ENCODE measurements at regions not wholly inside any gene's neighbourhood (a gene's known extent, or its start where the extent isn't known, plus 50 kb on each side); places are given as distances from the start of the nearest gene placed in this dataset.

- Histone ChIP-seq H3K27ac (ENCODE audit: low read depth in 2 of 2, low read length in 2 of 2) (no peak overlapping the region), H3K4me3 (ENCODE audit: low read length in 2 of 2) (no peak overlapping the region), H3K27me3 (ENCODE audit: control insufficient read depth in 2 of 2, insufficient read depth in 2 of 2, low read length in 2 of 2) (no peaks in the 10 kb centered on the region), H3K9me3 (ENCODE audit: control insufficient read depth in 2 of 2, low read length in 2 of 2) (no peaks in the 10 kb centered on the region), H3K9ac (ENCODE audit: low read depth in 1 of 2, low read length in 2 of 2) (no peak overlapping the region), H3K4me1 (ENCODE audit: control insufficient read depth in 2 of 2, insufficient read depth in 2 of 2, low read length in 2 of 2) (no peaks in the 10 kb centered on the region), H3K36me3 (ENCODE audit: control insufficient read depth in 2 of 2, insufficient read depth in 2 of 2, low read length in 2 of 2) (no peaks in the 10 kb centered on the region)
Observed at GRCh38 chr6:97449444-97449966, 166.5 kb upstream of the MMS22L start.

GRCh38 chr6:97450087-97450486 lies 167.1 kb upstream of the MMS22L start:
- Histone ChIP-seq H3K36me3 (ENCODE audit: control insufficient read depth in 2 of 2, insufficient read depth in 2 of 2, low read length in 2 of 2) (no peaks in the 10 kb centered on the region), H3K9ac (ENCODE audit: low read depth in 1 of 2, low read length in 2 of 2) (no peak overlapping the region), H3K27ac (ENCODE audit: low read depth in 2 of 2, low read length in 2 of 2) (no peak overlapping the region), H3K4me1 (ENCODE audit: control insufficient read depth in 2 of 2, insufficient read depth in 2 of 2, low read length in 2 of 2) (no peaks in the 10 kb centered on the region), H3K4me3 (ENCODE audit: low read length in 2 of 2) (no peak overlapping the region), H3K9me3 (ENCODE audit: control insufficient read depth in 2 of 2, low read length in 2 of 2) (no peaks in the 10 kb centered on the region), H3K27me3 (ENCODE audit: control insufficient read depth in 2 of 2, insufficient read depth in 2 of 2, low read length in 2 of 2) (no peaks in the 10 kb centered on the region)

- Histone ChIP-seq H3K4me1 (ENCODE audit: control insufficient read depth in 2 of 2, insufficient read depth in 2 of 2, low read length in 2 of 2) (no peaks in the 10 kb centered on the region), H3K27ac (ENCODE audit: low read depth in 2 of 2, low read length in 2 of 2) (no peak overlapping the region), H3K36me3 (ENCODE audit: control insufficient read depth in 2 of 2, insufficient read depth in 2 of 2, low read length in 2 of 2) (no peaks in the 10 kb centered on the region), H3K9me3 (ENCODE audit: control insufficient read depth in 2 of 2, low read length in 2 of 2) (no peaks in the 10 kb centered on the region), H3K4me3 (ENCODE audit: low read length in 2 of 2) (no peak overlapping the region), H3K9ac (ENCODE audit: low read depth in 1 of 2, low read length in 2 of 2) (no peak overlapping the region), H3K27me3 (ENCODE audit: control insufficient read depth in 2 of 2, insufficient read depth in 2 of 2, low read length in 2 of 2) (no peaks in the 10 kb centered on the region)
Observed at GRCh38 chr6:97456070-97456469, 173.1 kb upstream of the MMS22L start.

GRCh38 chr6:97459535-97459934 lies 176.5 kb upstream of the MMS22L start:
- Histone ChIP-seq H3K27ac (ENCODE audit: low read depth in 2 of 2, low read length in 2 of 2) (no peak overlapping the region), H3K4me1 (ENCODE audit: control insufficient read depth in 2 of 2, insufficient read depth in 2 of 2, low read length in 2 of 2) (no peaks in the 10 kb centered on the region), H3K36me3 (ENCODE audit: control insufficient read depth in 2 of 2, insufficient read depth in 2 of 2, low read length in 2 of 2) (no peaks in the 10 kb centered on the region), H3K27me3 (ENCODE audit: control insufficient read depth in 2 of 2, insufficient read depth in 2 of 2, low read length in 2 of 2) (no peaks in the 10 kb centered on the region), H3K4me3 (ENCODE audit: low read length in 2 of 2) (no peak overlapping the region), H3K9ac (ENCODE audit: low read depth in 1 of 2, low read length in 2 of 2) (no peak overlapping the region), H3K9me3 (ENCODE audit: control insufficient read depth in 2 of 2, low read length in 2 of 2) (no peaks in the 10 kb centered on the region)

GRCh38 chr6:97459986-97460385 lies 177.0 kb upstream of the MMS22L start:
- H3K9ac ChIP-seq (ENCODE audit: low read depth in 1 of 2, low read length in 2 of 2) = no peak overlapping the region

GRCh38 chr6:97460394-97461080 lies 177.5 kb upstream of the MMS22L start:
- Histone ChIP-seq H3K9ac (ENCODE audit: low read depth in 1 of 2, low read length in 2 of 2) (no peak overlapping the region), H3K36me3 (ENCODE audit: control insufficient read depth in 2 of 2, insufficient read depth in 2 of 2, low read length in 2 of 2) (no peaks in the 10 kb centered on the region), H3K27me3 (ENCODE audit: control insufficient read depth in 2 of 2, insufficient read depth in 2 of 2, low read length in 2 of 2) (no peaks in the 10 kb centered on the region), H3K9me3 (ENCODE audit: control insufficient read depth in 2 of 2, low read length in 2 of 2) (no peaks in the 10 kb centered on the region), H3K4me3 (ENCODE audit: low read length in 2 of 2) (no peak overlapping the region), H3K27ac (ENCODE audit: low read depth in 2 of 2, low read length in 2 of 2) (no peak overlapping the region), H3K4me1 (ENCODE audit: control insufficient read depth in 2 of 2, insufficient read depth in 2 of 2, low read length in 2 of 2) (no peaks in the 10 kb centered on the region)

More at GRCh38 chr6:97459986-97460385, 177.0 kb upstream of the MMS22L start:
- H3K4me3 ChIP-seq (ENCODE audit: low read length in 2 of 2) = no peak overlapping the region
- H3K36me3 ChIP-seq (ENCODE audit: control insufficient read depth in 2 of 2, insufficient read depth in 2 of 2, low read length in 2 of 2) = no peaks in the 10 kb centered on the region
- no peak overlapping the region for H3K27ac ChIP-seq (ENCODE audit: low read depth in 2 of 2, low read length in 2 of 2)
- H3K4me1 ChIP-seq (ENCODE audit: control insufficient read depth in 2 of 2, insufficient read depth in 2 of 2, low read length in 2 of 2) = no peaks in the 10 kb centered on the region
- H3K27me3 ChIP-seq (ENCODE audit: control insufficient read depth in 2 of 2, insufficient read depth in 2 of 2, low read length in 2 of 2) = no peaks in the 10 kb centered on the region
- no peaks in the 10 kb centered on the region for H3K9me3 ChIP-seq (ENCODE audit: control insufficient read depth in 2 of 2, low read length in 2 of 2)

- Histone ChIP-seq H3K36me3 (ENCODE audit: control insufficient read depth in 2 of 2, insufficient read depth in 2 of 2, low read length in 2 of 2) (no peaks in the 10 kb centered on the region), H3K9me3 (ENCODE audit: control insufficient read depth in 2 of 2, low read length in 2 of 2) (no peaks in the 10 kb centered on the region), H3K9ac (ENCODE audit: low read depth in 1 of 2, low read length in 2 of 2) (no peak overlapping the region), H3K27ac (ENCODE audit: low read depth in 2 of 2, low read length in 2 of 2) (no peak overlapping the region), H3K4me1 (ENCODE audit: control insufficient read depth in 2 of 2, insufficient read depth in 2 of 2, low read length in 2 of 2) (no peaks in the 10 kb centered on the region), H3K27me3 (ENCODE audit: control insufficient read depth in 2 of 2, insufficient read depth in 2 of 2, low read length in 2 of 2) (no peaks in the 10 kb centered on the region), H3K4me3 (ENCODE audit: low read length in 2 of 2) (no peak overlapping the region)
Observed at GRCh38 chr6:97461218-97461617, 178.2 kb upstream of the MMS22L start.

GRCh38 chr6:97462031-97462430 lies 179.0 kb upstream of the MMS22L start:
- Histone ChIP-seq H3K36me3 (ENCODE audit: control insufficient read depth in 2 of 2, insufficient read depth in 2 of 2, low read length in 2 of 2) (no peaks in the 10 kb centered on the region), H3K4me3 (ENCODE audit: low read length in 2 of 2) (no peak overlapping the region), H3K9ac (ENCODE audit: low read depth in 1 of 2, low read length in 2 of 2) (no peak overlapping the region), H3K27ac (ENCODE audit: low read depth in 2 of 2, low read length in 2 of 2) (no peak overlapping the region), H3K4me1 (ENCODE audit: control insufficient read depth in 2 of 2, insufficient read depth in 2 of 2, low read length in 2 of 2) (no peaks in the 10 kb centered on the region), H3K27me3 (ENCODE audit: control insufficient read depth in 2 of 2, insufficient read depth in 2 of 2, low read length in 2 of 2) (no peaks in the 10 kb centered on the region), H3K9me3 (ENCODE audit: control insufficient read depth in 2 of 2, low read length in 2 of 2) (no peaks in the 10 kb centered on the region)

GRCh38 chr6:97462938-97463598 lies 180.1 kb upstream of the MMS22L start:
- Histone ChIP-seq H3K9ac (ENCODE audit: low read depth in 1 of 2, low read length in 2 of 2) (no peak overlapping the region), H3K27me3 (ENCODE audit: control insufficient read depth in 2 of 2, insufficient read depth in 2 of 2, low read length in 2 of 2) (no peaks in the 10 kb centered on the region), H3K27ac (ENCODE audit: low read depth in 2 of 2, low read length in 2 of 2) (no peak overlapping the region), H3K36me3 (ENCODE audit: control insufficient read depth in 2 of 2, insufficient read depth in 2 of 2, low read length in 2 of 2) (no peaks in the 10 kb centered on the region), H3K9me3 (ENCODE audit: control insufficient read depth in 2 of 2, low read length in 2 of 2) (no peaks in the 10 kb centered on the region), H3K4me1 (ENCODE audit: control insufficient read depth in 2 of 2, insufficient read depth in 2 of 2, low read length in 2 of 2) (no peaks in the 10 kb centered on the region), H3K4me3 (ENCODE audit: low read length in 2 of 2) (no peak overlapping the region)

GRCh38 chr6:97465877-97466561 lies 183.0 kb upstream of the MMS22L start:
- Histone ChIP-seq H3K4me3 (ENCODE audit: low read length in 2 of 2) (no peak overlapping the region), H3K27ac (ENCODE audit: low read depth in 2 of 2, low read length in 2 of 2) (no peak overlapping the region), H3K4me1 (ENCODE audit: control insufficient read depth in 2 of 2, insufficient read depth in 2 of 2, low read length in 2 of 2) (no peaks in the 10 kb centered on the region), H3K36me3 (ENCODE audit: control insufficient read depth in 2 of 2, insufficient read depth in 2 of 2, low read length in 2 of 2) (no peaks in the 10 kb centered on the region), H3K9me3 (ENCODE audit: control insufficient read depth in 2 of 2, low read length in 2 of 2) (no peaks in the 10 kb centered on the region), H3K27me3 (ENCODE audit: control insufficient read depth in 2 of 2, insufficient read depth in 2 of 2, low read length in 2 of 2) (no peaks in the 10 kb centered on the region), H3K9ac (ENCODE audit: low read depth in 1 of 2, low read length in 2 of 2) (no peak overlapping the region)

All from mucosa of rectum (tissue), 2 donors.